Activated T-cell treated with anti-CD3 and anti-CD28 coated beads, Interleukin-2, amount 50 U/mL, for 72 hours (primary cell): ENCODE measurements at regions not wholly inside any gene's neighbourhood (a gene's known extent, or its start where the extent isn't known, plus 50 kb on each side); places are given as distances from the start of the nearest gene placed in this dataset.
A peak's percentile ranks its signal among the peaks of the same experiment; 100 is the strongest.

Source experiments
- ATAC-seq, 2 donors: fragments of 150-1000 bp; cut with Tn5 transposase; replicated peaks in 1 of 2; 2 replicates each; pipeline ENCODE4 v1.10.0; 2021; ENCODE audit warnings: moderate library complexity in 2 of 2, mild to moderate bottlenecking in 1 of 2
- DNase-seq, 2 donors: peaks; one replicate each; pipeline ENCODE4 v3.0.0; 2021 to 2022; ENCODE audit warnings: mixed read lengths in 1 of 2
- H3K27ac Mint-ChIP-seq: one replicate; pipeline ENCODE4 v1.8.0; 2022; ENCODE audit warnings: mild to moderate bottlenecking, moderate library complexity, mixed read lengths
- H3K27me3 Mint-ChIP-seq: one replicate; pipeline ENCODE4 v1.8.0; 2022; ENCODE audit warnings: low read depth, mixed read lengths
- H3K36me3 Mint-ChIP-seq, 2 donors: one replicate each; pipeline ENCODE4 v1.8.0; 2022; ENCODE audit warnings: mixed read lengths in 2 of 2, mild to moderate bottlenecking in 1 of 2; ENCODE audit not compliant: insufficient read depth in 2 of 2
- H3K4me1 Mint-ChIP-seq: one replicate; pipeline ENCODE4 v1.8.0; 2022; ENCODE audit warnings: low read depth, mixed read lengths
- H3K4me3 Mint-ChIP-seq, 2 donors: one replicate each; pipeline ENCODE4 v1.8.0; 2022; ENCODE audit warnings: mild to moderate bottlenecking in 2 of 2, mixed read lengths in 2 of 2, moderate library complexity in 2 of 2
- H3K9me3 Mint-ChIP-seq, 2 donors: one replicate each; pipeline ENCODE4 v1.8.0; 2022; ENCODE audit warnings: mixed read lengths in 2 of 2

DNA sequence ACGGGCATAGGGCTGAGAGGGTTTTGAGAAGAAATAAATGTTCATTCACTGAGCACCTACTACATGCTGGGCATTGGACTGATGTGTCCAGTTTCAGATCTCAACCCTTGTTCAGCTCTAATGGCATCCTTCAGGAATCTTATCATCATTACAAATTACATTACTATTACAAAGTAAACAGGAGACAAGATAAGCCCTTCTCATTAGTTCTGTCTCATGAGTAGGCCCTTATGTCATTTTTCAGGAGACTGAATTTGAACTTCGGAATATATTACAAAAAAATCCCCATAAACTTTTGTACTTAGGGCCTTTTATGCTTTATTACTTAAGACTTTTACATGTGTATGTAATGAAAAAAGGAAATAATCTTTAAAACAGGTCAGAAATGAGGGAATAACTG lies 289.7 kb downstream of the BAMBI start:
- ATAC-seq (no peak), DNase-seq (no peak)
- Mint-ChIP-seq H3K4me1 (no peaks in the 10 kb centered on the region), H3K4me3 (no peak overlapping the region), H3K36me3 (no peaks in the 10 kb centered on the region), H3K27me3 (no peaks in the 10 kb centered on the region), H3K9me3 (peaks cover 0 to 1% of the 10 kb centered on the region in 2 donors), H3K27ac (no peak overlapping the region)

DNA sequence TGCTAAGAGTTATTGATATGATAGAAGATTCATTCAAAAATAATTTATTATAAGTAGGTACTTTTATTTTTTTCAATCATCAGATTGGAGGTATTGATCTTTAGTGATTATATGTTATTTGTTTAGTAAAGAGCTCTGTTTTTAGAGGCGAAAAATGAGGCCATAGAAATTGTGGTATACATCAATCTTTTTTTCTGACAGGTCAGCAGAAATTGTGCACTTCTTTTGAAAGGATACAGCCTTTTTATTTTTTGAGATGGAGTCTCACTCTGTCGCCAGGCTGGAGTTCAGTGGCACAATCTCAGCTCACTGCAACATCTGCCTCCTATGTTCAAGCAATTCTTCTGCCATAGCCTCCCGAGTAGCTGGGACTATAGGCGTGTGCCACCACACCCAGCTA lies 292.1 kb downstream of the BAMBI start:
- H3K4me1 Mint-ChIP-seq, result no peaks in the 10 kb centered on the region
- H3K36me3 Mint-ChIP-seq, result no peaks in the 10 kb centered on the region

GRCh38 chr10:28970231-28970630 lies 292.9 kb downstream of the BAMBI start:
- no peak overlapping the region for H3K27ac Mint-ChIP-seq
- no peak for ATAC-seq
- H3K9me3 Mint-ChIP-seq, result peaks cover 0 to 1% of the 10 kb centered on the region in 2 donors
- H3K4me3 Mint-ChIP-seq, result no peak overlapping the region
- no peak for DNase-seq
- H3K4me1 Mint-ChIP-seq, result no peaks in the 10 kb centered on the region
- no peaks in the 10 kb centered on the region for H3K27me3 Mint-ChIP-seq
- no peaks in the 10 kb centered on the region for H3K36me3 Mint-ChIP-seq

More for the DNA sequence above, 292.1 kb downstream of the BAMBI start:
- no peaks in the 10 kb centered on the region for H3K27me3 Mint-ChIP-seq
- H3K9me3 Mint-ChIP-seq, result peaks cover 0 to 1% of the 10 kb centered on the region in 2 donors
- DNase-seq (no peak), ATAC-seq (no peak)
- no peak overlapping the region for H3K27ac Mint-ChIP-seq
- no peak overlapping the region for H3K4me3 Mint-ChIP-seq

GRCh38 chr10:28971255-28971654 lies 293.9 kb downstream of the BAMBI start:
- H3K4me1 Mint-ChIP-seq, result no peaks in the 10 kb centered on the region
- H3K27ac Mint-ChIP-seq, result no peak overlapping the region
- no peaks in the 10 kb centered on the region for H3K27me3 Mint-ChIP-seq
- DNase-seq, result no peak
- no peaks in the 10 kb centered on the region for H3K36me3 Mint-ChIP-seq
- peaks cover 0 to 1% of the 10 kb centered on the region in 2 donors for H3K9me3 Mint-ChIP-seq
- no peak for ATAC-seq
- H3K4me3 Mint-ChIP-seq, result no peak overlapping the region

GRCh38 chr10:28971764-28972163 lies 294.4 kb downstream of the BAMBI start:
- Mint-ChIP-seq H3K27me3 (no peaks in the 10 kb centered on the region), H3K9me3 (peaks cover 0 to 1% of the 10 kb centered on the region in 2 donors), H3K4me3 (no peak overlapping the region), H3K4me1 (no peaks in the 10 kb centered on the region), H3K27ac (no peak overlapping the region), H3K36me3 (no peaks in the 10 kb centered on the region)
- ATAC-seq, result no peak
- no peak for DNase-seq

DNA sequence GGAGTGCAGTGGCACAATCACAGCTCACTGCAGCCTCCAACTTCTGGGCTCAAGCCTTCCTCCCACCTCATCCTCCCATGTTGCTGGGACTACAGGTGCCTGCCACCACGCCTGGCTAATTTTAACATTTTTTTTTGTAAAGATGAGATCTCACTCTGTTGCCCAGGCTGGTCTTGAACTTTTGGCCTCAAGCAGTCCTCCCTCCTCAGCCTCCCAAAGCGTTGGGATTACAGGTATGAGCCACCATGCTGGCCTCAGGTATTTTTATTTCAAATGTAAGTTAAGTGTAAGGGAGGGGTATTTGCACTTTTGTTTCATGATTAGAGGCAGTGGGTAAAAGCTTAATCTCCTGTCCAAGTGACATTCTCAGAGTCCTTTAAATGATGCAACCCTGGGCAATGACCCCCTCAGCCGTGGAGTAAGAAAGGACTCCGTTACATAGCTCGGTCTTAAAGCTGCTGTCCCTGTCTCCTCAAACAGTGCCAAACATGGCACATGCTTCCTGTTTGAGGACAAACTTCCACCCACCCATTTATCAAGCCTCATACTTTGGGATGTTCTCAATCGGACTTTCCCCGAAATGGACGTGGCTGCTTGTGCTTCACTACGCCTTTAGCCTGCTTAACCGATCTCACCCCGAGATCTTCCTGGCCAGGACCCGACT lies 296.1 kb downstream of the BAMBI start:
- no peak for ATAC-seq

DNA sequence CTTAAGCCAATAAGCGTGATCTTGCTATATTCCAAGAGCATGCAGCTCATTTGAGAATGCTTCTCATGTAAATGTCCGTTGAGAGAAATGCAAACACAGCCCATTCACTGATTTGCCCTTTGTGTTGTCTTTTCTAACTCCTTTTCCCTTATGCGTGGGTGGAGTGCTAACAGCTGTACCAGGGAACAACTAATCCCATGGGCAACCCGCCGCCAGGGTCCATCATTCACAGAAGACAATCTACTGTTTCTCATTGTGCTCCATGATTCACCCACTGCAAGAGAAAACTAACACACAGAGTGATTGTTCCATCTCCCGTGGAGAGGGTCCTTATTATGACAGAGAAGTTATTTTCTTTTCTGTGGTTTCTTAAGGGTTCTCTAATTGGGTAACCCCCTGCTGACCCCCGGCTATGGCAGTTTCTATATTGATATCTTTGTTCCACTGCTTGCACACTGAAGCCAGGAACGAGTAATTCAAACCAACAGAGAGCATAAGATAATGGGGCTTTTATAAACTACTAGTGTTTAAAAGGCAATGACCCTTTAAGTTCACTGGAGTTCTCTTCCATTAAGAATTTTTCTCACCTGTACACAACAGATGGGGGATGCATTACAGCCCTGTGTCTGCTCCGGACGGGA lies 298.7 kb downstream of the BAMBI start:
- ATAC-seq (no peak), DNase-seq (no peak)
- no peak overlapping the region for H3K4me3 Mint-ChIP-seq
- H3K4me1 Mint-ChIP-seq, result no peaks in the 10 kb centered on the region
- no peak overlapping the region for H3K27ac Mint-ChIP-seq
- H3K9me3 Mint-ChIP-seq, result peaks cover 2 to 4% of the 10 kb centered on the region in 2 donors
- H3K36me3 Mint-ChIP-seq, result no peaks in the 10 kb centered on the region
- no peaks in the 10 kb centered on the region for H3K27me3 Mint-ChIP-seq

More for the DNA sequence above, 296.1 kb downstream of the BAMBI start:
- no peak for DNase-seq
- Mint-ChIP-seq H3K4me3 (no peak overlapping the region), H3K9me3 (peaks cover 3 to 4% of the 10 kb centered on the region in 2 donors), H3K36me3 (no peaks in the 10 kb centered on the region), H3K4me1 (no peaks in the 10 kb centered on the region), H3K27me3 (no peaks in the 10 kb centered on the region), H3K27ac (no peak overlapping the region)

DNA sequence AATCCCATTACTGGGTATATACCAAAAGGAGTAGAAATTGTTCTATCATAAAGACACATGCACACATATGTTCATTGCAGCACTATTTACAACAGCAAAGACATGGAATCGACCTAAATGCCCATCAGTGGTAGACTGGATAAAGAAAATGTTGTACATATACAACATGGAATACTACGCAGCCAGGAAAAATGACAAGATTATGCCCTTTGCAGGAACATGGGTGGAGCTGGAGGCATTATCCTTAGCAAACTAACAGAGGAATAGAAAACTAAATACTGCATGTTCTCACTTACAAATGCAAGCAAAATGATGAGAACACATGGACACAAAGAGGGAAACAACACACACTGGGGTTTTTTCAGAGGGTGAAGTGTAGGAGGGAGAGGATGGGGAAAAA lies 300.2 kb downstream of the BAMBI start:
- Mint-ChIP-seq H3K9me3 (peaks cover 2 to 4% of the 10 kb centered on the region in 2 donors), H3K4me1 (no peaks in the 10 kb centered on the region), H3K27ac (no peak overlapping the region), H3K4me3 (no peak overlapping the region), H3K27me3 (peaks cover 4% of the 10 kb centered on the region), H3K36me3 (no peaks in the 10 kb centered on the region)
- DNase-seq, result no peak
- ATAC-seq, result no peak

GRCh38 chr10:28980264-28980663 lies 302.9 kb downstream of the BAMBI start:
- no peaks in the 10 kb centered on the region for H3K36me3 Mint-ChIP-seq
- peaks cover 19% of the 10 kb centered on the region for H3K27me3 Mint-ChIP-seq
- H3K4me1 Mint-ChIP-seq, result no peaks in the 10 kb centered on the region
- no peak for DNase-seq
- H3K27ac Mint-ChIP-seq, result no peak overlapping the region
- no peak overlapping the region for H3K4me3 Mint-ChIP-seq
- ATAC-seq, result no peak
- peaks cover 2 to 4% of the 10 kb centered on the region in 2 donors for H3K9me3 Mint-ChIP-seq

- no peaks in the 10 kb centered on the region for H3K36me3 Mint-ChIP-seq
- ATAC-seq, result no peak
Observed at GRCh38 chr10:28981007-28981406, 303.7 kb downstream of the BAMBI start.

DNA sequence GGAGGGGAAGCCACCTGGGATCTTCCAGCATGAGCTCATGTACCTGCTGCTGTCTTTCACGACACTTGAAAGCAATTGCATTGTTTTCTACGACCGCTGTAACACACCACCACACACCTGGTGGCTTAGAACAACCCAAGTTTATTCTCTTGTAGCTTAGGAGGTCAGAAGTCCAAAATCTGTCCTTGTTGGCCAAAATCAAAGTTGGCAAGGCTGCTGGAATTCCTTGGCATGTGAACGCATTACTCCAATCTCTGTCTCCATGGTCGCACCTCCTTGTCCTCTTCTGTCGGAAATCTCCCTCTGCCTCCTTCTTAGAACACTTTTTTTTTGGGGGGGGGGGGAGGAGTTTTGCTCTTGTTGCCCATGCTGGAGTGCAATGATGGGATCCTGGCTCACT lies 305.7 kb downstream of the BAMBI start:
- Mint-ChIP-seq H3K9me3 (no peaks in the 10 kb centered on the region), H3K4me3 (no peak overlapping the region), H3K27me3 (peaks cover 30% of the 10 kb centered on the region), H3K27ac (no peak overlapping the region), H3K4me1 (no peaks in the 10 kb centered on the region), H3K36me3 (no peaks in the 10 kb centered on the region)
- no peak for DNase-seq
- ATAC-seq, result no peak

More at GRCh38 chr10:28981007-28981406, 303.7 kb downstream of the BAMBI start:
- H3K27ac Mint-ChIP-seq, result no peak overlapping the region
- H3K4me3 Mint-ChIP-seq, result no peak overlapping the region
- no peak for DNase-seq
- peaks cover 19% of the 10 kb centered on the region for H3K27me3 Mint-ChIP-seq
- peaks cover 2 to 4% of the 10 kb centered on the region in 2 donors for H3K9me3 Mint-ChIP-seq
- H3K4me1 Mint-ChIP-seq, result no peaks in the 10 kb centered on the region

DNA sequence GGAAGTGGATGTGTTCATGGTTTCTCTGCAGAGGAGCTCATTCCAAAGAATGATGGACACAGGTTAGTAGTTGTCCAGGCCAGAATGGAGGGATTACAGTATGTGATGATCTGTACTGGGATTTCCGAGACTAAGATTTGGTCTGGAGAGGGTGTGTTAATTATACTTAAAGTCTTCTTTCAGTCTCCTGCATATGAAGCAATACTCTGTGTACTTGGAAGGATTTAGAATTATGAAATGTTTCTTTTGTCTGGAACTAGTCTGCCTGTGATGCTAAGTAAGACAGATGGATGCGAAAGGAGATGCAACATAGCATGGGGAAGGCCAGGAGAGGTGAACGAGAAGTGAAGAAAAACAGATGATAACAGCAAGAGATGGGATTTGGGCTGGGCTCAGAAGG lies 305.1 kb upstream of the LYZL1 start:
- Mint-ChIP-seq H3K27me3 (peaks cover 32% of the 10 kb centered on the region), H3K4me1 (no peaks in the 10 kb centered on the region), H3K36me3 (no peaks in the 10 kb centered on the region), H3K9me3 (no peaks in the 10 kb centered on the region), H3K27ac (no peak overlapping the region), H3K4me3 (no peak overlapping the region)
- DNase-seq (no peak), ATAC-seq (no peak)

- Mint-ChIP-seq H3K4me1 (no peaks in the 10 kb centered on the region), H3K9me3 (no peaks in the 10 kb centered on the region), H3K4me3 (no peak overlapping the region), H3K27ac (no peak overlapping the region), H3K27me3 (peaks cover 32% of the 10 kb centered on the region), H3K36me3 (no peaks in the 10 kb centered on the region)
- ATAC-seq, result peak; percentile 22 to 51
- DNase-seq, result no peak
Observed at GRCh38 chr10:28984431-28984830, 304.4 kb upstream of the LYZL1 start.
